ENCODE measurements at regions not wholly inside any gene's neighbourhood (a gene's known extent, or its start where the extent isn't known, plus 50 kb on each side); places are given as distances from the start of the nearest gene placed in this dataset.

DNA sequence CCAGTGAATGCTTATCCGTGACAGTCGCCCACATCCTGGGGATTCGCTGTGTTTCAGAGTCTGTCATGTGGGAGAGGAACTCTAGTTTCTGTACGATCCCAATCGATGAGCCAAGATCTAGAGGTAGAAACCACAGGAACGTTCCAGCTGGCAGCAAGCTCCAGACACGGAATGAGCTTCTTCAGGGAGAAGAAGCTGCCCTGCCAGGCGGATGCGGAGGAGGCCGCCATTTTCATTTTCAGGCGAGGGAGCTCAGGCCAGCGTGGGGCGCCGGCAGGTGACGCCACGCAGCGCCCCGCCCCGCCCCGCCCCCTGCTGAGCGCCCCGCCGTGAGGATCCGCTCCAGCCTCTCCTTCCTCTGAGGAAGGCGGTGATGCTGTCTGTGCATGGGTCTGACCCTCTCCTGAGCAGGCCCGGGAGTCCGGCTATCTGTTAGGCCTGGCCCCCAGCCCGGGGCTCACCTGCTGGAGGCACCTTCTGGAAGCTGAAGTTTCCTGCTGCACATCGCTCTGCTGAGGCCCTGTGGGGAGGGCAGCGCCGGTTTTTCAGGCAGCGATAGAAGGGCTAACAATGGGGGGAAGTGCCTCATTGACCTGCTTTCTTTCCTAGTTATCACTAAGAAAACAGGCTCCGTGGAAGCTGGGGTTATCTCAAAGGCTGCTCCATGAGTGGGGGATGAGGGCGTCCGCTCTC lies 147.5 kb downstream of the ERMARD start:
- H3K9me3 Mint-ChIP-seq (ENCODE audit: low read depth), result no peaks in the 10 kb centered on the region
- peaks cover 12% of the 10 kb centered on the region for H3K4me1 Mint-ChIP-seq (ENCODE audit: low read depth)
- no peak overlapping the region for H3K27ac Mint-ChIP-seq
- no peak for DNase-seq (ENCODE audit: low spot score, unreplicated experiment)
- H3K27me3 Mint-ChIP-seq, result peaks cover 11% of the 10 kb centered on the region
- H3K36me3 Mint-ChIP-seq (ENCODE audit: insufficient read depth), result no peaks in the 10 kb centered on the region
- H3K4me3 Mint-ChIP-seq (ENCODE audit: low read depth), result no peak overlapping the region
- TF ChIP-seq, protein P1, sequence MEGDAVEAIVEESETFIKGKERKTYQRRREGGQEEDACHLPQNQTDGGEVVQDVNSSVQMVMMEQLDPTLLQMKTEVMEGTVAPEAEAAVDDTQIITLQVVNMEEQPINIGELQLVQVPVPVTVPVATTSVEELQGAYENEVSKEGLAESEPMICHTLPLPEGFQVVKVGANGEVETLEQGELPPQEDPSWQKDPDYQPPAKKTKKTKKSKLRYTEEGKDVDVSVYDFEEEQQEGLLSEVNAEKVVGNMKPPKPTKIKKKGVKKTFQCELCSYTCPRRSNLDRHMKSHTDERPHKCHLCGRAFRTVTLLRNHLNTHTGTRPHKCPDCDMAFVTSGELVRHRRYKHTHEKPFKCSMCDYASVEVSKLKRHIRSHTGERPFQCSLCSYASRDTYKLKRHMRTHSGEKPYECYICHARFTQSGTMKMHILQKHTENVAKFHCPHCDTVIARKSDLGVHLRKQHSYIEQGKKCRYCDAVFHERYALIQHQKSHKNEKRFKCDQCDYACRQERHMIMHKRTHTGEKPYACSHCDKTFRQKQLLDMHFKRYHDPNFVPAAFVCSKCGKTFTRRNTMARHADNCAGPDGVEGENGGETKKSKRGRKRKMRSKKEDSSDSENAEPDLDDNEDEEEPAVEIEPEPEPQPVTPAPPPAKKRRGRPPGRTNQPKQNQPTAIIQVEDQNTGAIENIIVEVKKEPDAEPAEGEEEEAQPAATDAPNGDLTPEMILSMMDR (IDR thresholded peaks at IDR 0.05; ENCODE audit: unreplicated experiment), result no peak

DNA sequence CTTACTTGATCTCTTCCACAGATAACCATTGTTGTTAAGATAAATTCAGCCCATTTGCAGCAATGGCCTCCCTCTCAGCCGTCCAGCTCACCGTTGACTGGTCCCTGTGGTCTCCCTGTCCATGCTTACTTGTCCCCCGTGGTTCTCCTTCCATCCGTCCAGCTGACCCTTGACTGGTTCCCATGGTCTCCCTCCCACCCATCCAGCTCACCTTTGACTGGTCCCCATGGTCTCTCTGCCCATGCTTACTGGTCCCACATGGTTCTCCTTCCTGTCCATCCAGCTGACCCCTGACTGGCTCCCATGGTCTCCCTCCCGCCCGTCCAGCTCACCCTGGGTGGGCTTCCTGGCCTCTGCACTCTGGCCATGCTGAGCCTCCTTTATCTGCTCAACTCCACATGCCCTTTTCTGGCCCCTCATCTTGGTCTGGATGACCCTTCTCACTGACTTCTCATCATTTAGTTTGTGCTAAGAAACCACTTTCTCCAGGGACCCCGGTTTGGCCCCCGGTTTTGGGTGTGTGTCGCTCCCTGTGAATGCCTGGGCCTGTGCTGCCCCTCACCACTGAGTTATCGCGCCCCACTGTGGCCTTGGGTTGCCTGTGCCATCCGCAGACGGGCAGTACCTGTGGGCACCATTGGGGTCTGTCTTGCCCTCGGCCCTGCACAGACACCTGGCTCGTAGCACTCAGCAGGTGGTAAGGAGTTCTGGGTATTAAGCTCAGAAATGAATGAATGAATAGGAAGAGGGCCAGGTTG lies 146.4 kb downstream of the ERMARD start:
- H3K4me1 Mint-ChIP-seq (ENCODE audit: low read depth), result peaks cover 12% of the 10 kb centered on the region
- TF ChIP-seq, protein P1 (IDR thresholded peaks at IDR 0.05; ENCODE audit: unreplicated experiment), result no peak
- DNase-seq (ENCODE audit: low spot score, unreplicated experiment), result no peak
- H3K36me3 Mint-ChIP-seq (ENCODE audit: insufficient read depth), result no peaks in the 10 kb centered on the region
- H3K9me3 Mint-ChIP-seq (ENCODE audit: low read depth), result no peaks in the 10 kb centered on the region
- no peak overlapping the region for H3K4me3 Mint-ChIP-seq (ENCODE audit: low read depth)
- H3K27me3 Mint-ChIP-seq, result peaks cover 15% of the 10 kb centered on the region
- peak overlapping the region; percentile 25 for H3K27ac Mint-ChIP-seq

DNA sequence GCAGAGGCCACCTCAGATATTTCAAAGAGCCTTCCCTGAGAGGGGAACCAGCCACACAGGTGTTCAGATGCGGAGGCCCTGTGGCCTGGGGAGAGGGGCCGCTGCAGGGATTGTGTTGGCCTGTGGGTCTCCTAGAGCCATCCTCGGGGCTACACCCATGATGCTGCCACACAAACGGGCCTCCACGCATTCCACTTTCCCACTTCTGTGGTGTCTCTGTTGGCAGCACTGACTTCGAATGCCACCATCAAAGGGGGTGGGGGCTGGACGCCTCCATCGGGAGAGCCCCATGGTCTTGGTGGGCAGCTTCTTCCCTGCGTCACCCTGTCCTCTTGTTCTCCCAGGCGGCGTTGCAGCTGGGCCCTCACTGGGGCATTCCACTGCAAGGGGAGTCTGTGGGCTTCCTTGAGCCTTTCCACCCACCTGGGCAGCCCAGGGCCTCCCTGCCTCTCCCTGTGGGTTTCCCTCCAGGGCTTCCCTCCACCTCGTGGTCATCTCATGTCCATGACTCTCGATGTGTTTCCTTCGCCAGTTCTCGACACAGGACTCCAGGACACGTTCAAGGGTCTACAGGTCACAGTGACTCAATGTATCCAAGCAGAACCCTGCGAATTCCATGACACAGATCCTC lies 145.5 kb downstream of the ERMARD start:
- no peak for DNase-seq (ENCODE audit: low spot score, unreplicated experiment)
- Mint-ChIP-seq H3K4me3 (ENCODE audit: low read depth) (no peak overlapping the region), H3K36me3 (ENCODE audit: insufficient read depth) (no peaks in the 10 kb centered on the region)

DNA sequence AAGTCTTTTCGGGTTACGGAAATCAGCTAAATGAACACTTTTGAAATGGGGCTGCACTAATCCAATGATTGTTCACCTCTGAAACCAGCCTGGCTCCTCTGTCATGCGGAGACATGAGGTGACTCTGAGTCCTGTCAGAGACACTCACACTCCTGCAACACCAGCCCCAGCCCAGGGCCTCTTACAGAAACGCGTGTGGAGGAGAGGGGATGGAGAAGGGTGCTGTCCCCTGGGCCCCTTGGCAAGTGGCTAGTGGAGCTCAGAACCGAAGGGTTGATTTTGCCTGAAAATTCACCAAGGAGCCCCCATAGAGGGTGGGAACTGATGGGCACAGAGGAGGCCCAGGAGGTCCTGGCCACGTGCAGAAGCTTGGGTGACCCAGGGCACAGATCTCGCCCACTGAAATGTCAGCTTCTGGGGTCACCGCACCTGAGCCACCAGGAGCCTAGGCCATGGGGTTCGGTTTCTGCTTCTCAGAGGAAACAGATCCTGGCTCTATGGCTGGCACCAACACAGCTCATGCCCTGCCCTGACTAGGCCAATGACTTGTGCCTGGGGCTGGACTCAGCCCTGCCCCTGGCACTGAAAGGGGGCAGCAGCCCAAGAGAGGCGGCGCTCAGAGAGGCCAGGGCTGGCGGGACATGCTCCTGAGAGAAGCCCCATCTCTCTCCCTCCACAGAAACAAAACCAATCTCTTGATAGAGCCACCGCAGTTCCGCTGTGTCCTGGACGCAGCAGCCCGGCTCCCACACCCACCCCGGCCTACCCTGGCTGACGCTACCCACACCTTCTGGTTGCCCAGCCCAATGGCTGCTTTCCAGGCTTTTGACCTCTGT lies 144.7 kb downstream of the ERMARD start:
- Mint-ChIP-seq H3K4me3 (ENCODE audit: low read depth) (no peak overlapping the region), H3K27ac (no peak overlapping the region), H3K4me1 (ENCODE audit: low read depth) (peaks cover 12% of the 10 kb centered on the region), H3K27me3 (peaks cover 15% of the 10 kb centered on the region), H3K9me3 (ENCODE audit: low read depth) (no peaks in the 10 kb centered on the region), H3K36me3 (ENCODE audit: insufficient read depth) (no peaks in the 10 kb centered on the region)
- TF ChIP-seq, protein P1 (IDR thresholded peaks at IDR 0.05; ENCODE audit: unreplicated experiment), result no peak
- DNase-seq (ENCODE audit: low spot score, unreplicated experiment), result no peak

More for the DNA sequence above, 145.5 kb downstream of the ERMARD start:
- TF ChIP-seq, protein P1 (IDR thresholded peaks at IDR 0.05; ENCODE audit: unreplicated experiment), result no peak
- H3K9me3 Mint-ChIP-seq (ENCODE audit: low read depth), result no peaks in the 10 kb centered on the region
- no peak overlapping the region for H3K27ac Mint-ChIP-seq
- H3K27me3 Mint-ChIP-seq, result peaks cover 15% of the 10 kb centered on the region
- peaks cover 12% of the 10 kb centered on the region for H3K4me1 Mint-ChIP-seq (ENCODE audit: low read depth)
